ENCODE measurements at regions not wholly inside any gene's neighbourhood (a gene's known extent, or its start where the extent isn't known, plus 50 kb on each side); places are given as distances from the start of the nearest gene placed in this dataset.

GRCh38 chr4:144202081-144202480 lies 61.6 kb upstream of the GYPA start:
- H3K27me3 ChIP-seq: no peaks in the 10 kb centered on the region
- no peaks in the 10 kb centered on the region for H3K4me1 ChIP-seq
- H3K27ac ChIP-seq: no peak overlapping the region
- H3K9me3 ChIP-seq (replicated peaks): peaks cover 2% of the 10 kb centered on the region; the same call in 1 of the 2 replicates
- H3K4me3 ChIP-seq: no peak overlapping the region
- no peaks in the 10 kb centered on the region for H3K36me3 ChIP-seq
- DNase-seq: no peak

DNA sequence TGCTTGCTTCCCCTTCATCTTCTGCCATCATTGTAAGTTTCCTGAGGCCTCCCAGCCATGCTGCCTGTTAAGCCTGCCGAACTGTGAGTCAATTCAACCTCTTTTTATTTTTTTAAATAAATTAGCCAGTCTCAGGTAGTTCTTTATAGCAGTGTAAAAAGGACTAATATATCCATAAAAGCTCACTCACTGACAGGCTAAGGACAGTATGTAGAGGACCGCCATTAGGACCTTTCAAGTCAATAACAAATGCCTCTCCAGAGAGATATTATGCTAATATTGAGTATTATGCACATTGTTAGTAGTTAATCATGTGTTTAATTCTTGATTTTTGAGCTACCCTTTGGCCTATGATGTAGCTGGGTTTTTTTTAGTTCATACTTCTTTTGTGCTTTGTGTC lies 62.6 kb upstream of the GYPA start:
- DNase-seq: no peak
- Histone ChIP-seq H3K27ac (no peak overlapping the region), H3K4me1 (no peaks in the 10 kb centered on the region), H3K9me3 (replicated peaks) (0 out of 2 replicates have a peak, but pooled peaks cover 2% of the 10 kb centered on the region), H3K36me3 (no peaks in the 10 kb centered on the region), H3K27me3 (no peaks in the 10 kb centered on the region), H3K4me3 (no peak overlapping the region)

GRCh38 chr4:144204431-144204830 lies 63.9 kb upstream of the GYPA start:
- Histone ChIP-seq H3K36me3 (no peaks in the 10 kb centered on the region), H3K4me3 (no peak overlapping the region), H3K9me3 (replicated peaks) (0 out of 2 replicates have a peak, but pooled peaks cover 1% of the 10 kb centered on the region), H3K27ac (no peak overlapping the region), H3K27me3 (no peaks in the 10 kb centered on the region), H3K4me1 (no peaks in the 10 kb centered on the region)
- DNase-seq: no peak

GRCh38 chr4:144206711-144207110 lies 66.2 kb upstream of the GYPA start:
- no peak for DNase-seq
- Histone ChIP-seq H3K27me3 (no peaks in the 10 kb centered on the region), H3K4me1 (no peaks in the 10 kb centered on the region), H3K4me3 (no peak overlapping the region), H3K27ac (no peak overlapping the region), H3K36me3 (no peaks in the 10 kb centered on the region), H3K9me3 (replicated peaks) (no peaks in the 10 kb centered on the region)

DNA sequence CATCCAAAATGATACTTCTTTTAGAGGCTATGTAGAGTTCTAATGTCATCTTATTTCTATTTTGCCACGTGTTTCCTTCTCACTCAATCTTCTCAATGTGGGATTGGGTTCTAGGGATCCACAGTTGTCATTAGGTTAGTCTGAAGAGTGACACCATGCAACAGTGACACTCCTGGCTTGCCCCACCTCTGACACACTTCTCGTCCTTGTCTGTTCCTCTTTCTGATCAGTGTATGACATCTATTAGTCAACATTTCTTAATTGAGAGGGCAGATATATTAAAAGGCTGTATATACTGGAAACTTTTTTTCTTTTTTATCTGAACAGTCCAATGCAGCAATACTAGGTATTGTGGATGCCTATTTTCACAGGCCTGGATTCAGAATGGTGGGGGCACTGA lies 67.6 kb upstream of the GYPA start:
- no peaks in the 10 kb centered on the region for H3K9me3 ChIP-seq (replicated peaks)
- no peak overlapping the region for H3K27ac ChIP-seq

DNA sequence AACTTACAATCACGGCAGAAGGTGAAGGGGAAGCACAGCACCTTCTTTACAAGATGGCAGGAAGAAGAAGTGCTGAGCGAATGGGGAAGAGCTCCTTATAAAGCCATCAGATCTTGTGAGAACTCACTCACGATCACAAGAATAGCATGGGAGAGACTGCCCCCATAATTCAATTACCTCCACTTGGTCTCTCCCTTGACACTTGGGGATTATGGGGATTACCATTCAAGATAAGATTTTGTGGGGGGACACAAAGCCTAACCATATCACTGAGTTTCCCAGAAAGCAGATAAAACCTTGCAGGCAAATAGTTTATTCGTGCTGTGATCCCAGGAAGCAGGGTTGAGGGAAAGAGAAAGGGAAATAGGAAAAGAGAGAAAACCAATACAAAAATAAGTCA lies 69.0 kb upstream of the GYPA start:
- Histone ChIP-seq H3K27me3 (no peaks in the 10 kb centered on the region), H3K27ac (no peak overlapping the region), H3K4me1 (no peaks in the 10 kb centered on the region), H3K4me3 (no peak overlapping the region), H3K9me3 (replicated peaks) (no peaks in the 10 kb centered on the region), H3K36me3 (no peaks in the 10 kb centered on the region)
- no peak for DNase-seq

More for the DNA sequence above, 67.6 kb upstream of the GYPA start:
- H3K4me3 ChIP-seq: no peak overlapping the region
- no peaks in the 10 kb centered on the region for H3K4me1 ChIP-seq
- no peaks in the 10 kb centered on the region for H3K27me3 ChIP-seq
- no peaks in the 10 kb centered on the region for H3K36me3 ChIP-seq
- no peak for DNase-seq

GRCh38 chr4:144213371-144213770 lies 72.9 kb upstream of the GYPA start:
- Histone ChIP-seq H3K4me1 (no peaks in the 10 kb centered on the region), H3K4me3 (no peak overlapping the region), H3K36me3 (no peaks in the 10 kb centered on the region), H3K9me3 (replicated peaks) (no peaks in the 10 kb centered on the region), H3K27ac (no peak overlapping the region), H3K27me3 (no peaks in the 10 kb centered on the region)
- DNase-seq: no peak

- peaks cover 5% of the 10 kb centered on the region; the same call in 1 of the 2 replicates for H3K4me1 ChIP-seq
- H3K27ac ChIP-seq: no peak overlapping the region
- H3K4me3 ChIP-seq: no peak overlapping the region
- no peak for DNase-seq
- no peaks in the 10 kb centered on the region for H3K9me3 ChIP-seq (replicated peaks)
- H3K36me3 ChIP-seq: no peaks in the 10 kb centered on the region
- no peaks in the 10 kb centered on the region for H3K27me3 ChIP-seq
These were observed 82.6 kb upstream of the GYPA start for GRCh38 chr4:144223149-144223548.

DNA sequence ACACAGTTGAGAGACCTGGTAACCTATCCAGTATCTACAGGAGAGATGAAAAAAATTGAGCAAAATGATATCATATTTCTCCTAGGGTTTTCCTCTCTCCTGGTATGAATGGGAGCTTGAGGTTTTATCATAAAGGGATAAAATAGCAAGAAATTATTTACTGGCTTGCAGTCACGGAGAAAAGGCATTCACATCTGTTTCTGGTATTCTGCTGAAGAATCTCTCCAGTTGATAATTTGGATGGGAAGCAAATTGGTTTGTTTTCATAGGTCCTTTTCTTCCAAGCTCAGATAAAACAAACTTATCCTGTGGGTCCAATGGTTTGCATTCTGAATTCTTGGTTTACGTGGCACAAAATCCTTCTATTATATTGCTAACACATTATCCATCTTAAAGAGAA lies 83.1 kb upstream of the GYPA start:
- H3K4me1 ChIP-seq: peaks cover 5% of the 10 kb centered on the region; the same call in 1 of the 2 replicates
- H3K4me3 ChIP-seq: no peak overlapping the region
- H3K9me3 ChIP-seq (replicated peaks): no peaks in the 10 kb centered on the region
- no peaks in the 10 kb centered on the region for H3K36me3 ChIP-seq
- H3K27me3 ChIP-seq: no peaks in the 10 kb centered on the region
- H3K27ac ChIP-seq: no peak overlapping the region
- peak in 1 of 2 experiments; percentile 15 for DNase-seq

- Histone ChIP-seq H3K36me3 (no peaks in the 10 kb centered on the region; the same call in 1 of the 2 replicates), H3K4me1 (no peaks in the 10 kb centered on the region), H3K9me3 (replicated peaks) (0 out of 2 replicates have a peak, but pooled peaks cover 2% of the 10 kb centered on the region), H3K27ac (no peak overlapping the region), H3K4me3 (no peak overlapping the region), H3K27me3 (no peaks in the 10 kb centered on the region)
- no peak for DNase-seq
These were observed 118.8 kb upstream of the GYPA start for GRCh38 chr4:144259285-144259684.

DNA sequence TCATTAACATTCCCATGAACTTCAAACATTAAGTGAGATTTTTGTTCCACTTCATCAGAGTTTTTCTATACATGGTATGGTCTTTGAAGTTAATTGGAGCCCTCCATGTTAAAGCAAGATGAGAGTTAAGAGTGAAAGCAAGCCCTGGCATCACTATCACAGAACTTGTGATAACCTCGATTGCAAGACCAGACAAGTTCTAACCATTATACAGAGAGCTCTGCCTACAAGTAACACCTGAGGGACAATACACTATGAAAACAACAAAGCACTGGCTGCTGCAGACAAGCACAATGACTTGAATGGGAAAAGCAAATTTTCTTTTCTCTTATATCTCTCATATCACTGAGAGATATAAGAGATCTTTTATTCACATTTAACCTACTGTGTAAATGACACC lies 126.6 kb upstream of the GYPA start:
- Histone ChIP-seq H3K36me3 (no peaks in the 10 kb centered on the region), H3K4me1 (no peaks in the 10 kb centered on the region), H3K9me3 (replicated peaks) (no peaks in the 10 kb centered on the region), H3K27me3 (no peaks in the 10 kb centered on the region), H3K4me3 (no peak overlapping the region), H3K27ac (no peak overlapping the region)
- DNase-seq: no peak

- no peaks in the 10 kb centered on the region for H3K9me3 ChIP-seq (replicated peaks)
- H3K4me1 ChIP-seq: peaks cover 6% of the 10 kb centered on the region; the same call in 1 of the 2 replicates
- H3K4me3 ChIP-seq: no peak overlapping the region
- no peak overlapping the region for H3K27ac ChIP-seq
- no peak for DNase-seq
- no peaks in the 10 kb centered on the region for H3K27me3 ChIP-seq
- no peaks in the 10 kb centered on the region for H3K36me3 ChIP-seq
These were observed 140.2 kb upstream of the GYPA start for GRCh38 chr4:144280688-144281087.

GRCh38 chr4:144283526-144283925 lies 143.0 kb upstream of the GYPA start:
- Histone ChIP-seq H3K27me3 (no peaks in the 10 kb centered on the region), H3K27ac (no peak overlapping the region), H3K9me3 (replicated peaks) (no peaks in the 10 kb centered on the region), H3K36me3 (no peaks in the 10 kb centered on the region), H3K4me3 (no peak overlapping the region), H3K4me1 (peaks cover 12% of the 10 kb centered on the region; the same call in 1 of the 2 replicates)
- DNase-seq: no peak

GRCh38 chr4:144284026-144284425 lies 143.5 kb upstream of the GYPA start:
- DNase-seq: no peak

GRCh38 chr4:144288011-144288903 lies 147.7 kb upstream of the GYPA start:
- no peaks in the 10 kb centered on the region for H3K36me3 ChIP-seq
- H3K4me3 ChIP-seq: no peak overlapping the region
- no peaks in the 10 kb centered on the region for H3K27me3 ChIP-seq
- H3K9me3 ChIP-seq (replicated peaks): no peaks in the 10 kb centered on the region
- H3K27ac ChIP-seq: no peak overlapping the region
- H3K4me1 ChIP-seq: peaks cover 12% of the 10 kb centered on the region; the same call in 1 of the 2 replicates
- DNase-seq: peak in 1 of 2 experiments; percentile 33

More at GRCh38 chr4:144284026-144284425, 143.5 kb upstream of the GYPA start:
- H3K27ac ChIP-seq: no peak overlapping the region
- no peaks in the 10 kb centered on the region for H3K27me3 ChIP-seq
- H3K4me3 ChIP-seq: no peak overlapping the region
- no peaks in the 10 kb centered on the region for H3K36me3 ChIP-seq
- peaks cover 12% of the 10 kb centered on the region; the same call in 1 of the 2 replicates for H3K4me1 ChIP-seq
- no peaks in the 10 kb centered on the region for H3K9me3 ChIP-seq (replicated peaks)

All from SJCRH30 (cell line).